ENCODE measurements at regions not wholly inside any gene's neighbourhood (a gene's known extent, or its start where the extent isn't known, plus 50 kb on each side); places are given as distances from the start of the nearest gene placed in this dataset.
A peak's percentile ranks its signal among the peaks of the same experiment; 100 is the strongest.
"Not testable (repeated sequence)": the region's sequence is repeated elsewhere in the genome, so short reads cannot be mapped to it uniquely, and the experiment has no call there.

DNA sequence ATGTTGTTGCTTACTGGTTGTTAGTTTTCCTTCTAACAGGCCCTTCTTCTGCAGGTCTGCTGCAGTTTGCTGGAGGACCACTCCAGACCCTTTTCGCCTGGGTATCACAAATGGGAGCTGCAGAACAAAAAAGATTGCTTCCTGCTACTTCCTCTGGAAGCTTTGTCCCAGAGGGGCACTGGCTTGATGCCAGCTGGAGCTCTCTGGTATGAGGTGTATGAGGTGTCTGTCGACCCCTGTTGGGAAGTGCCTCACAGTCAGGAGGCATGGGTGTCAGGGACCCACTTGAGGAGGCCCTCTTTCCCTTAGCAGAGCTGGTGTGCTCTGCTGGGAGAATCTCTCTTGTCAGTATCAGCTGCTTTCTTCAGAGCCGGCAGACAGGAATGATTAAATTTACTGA lies 127.4 kb upstream of the EDA2R start:
- no peak for DNase-seq (ENCODE audit: low spot score)
- ChIA-PET POLR2A (ENCODE audit: low non-redundant PET) (no interaction called here), CTCF (no interaction called here)
- no peak overlapping the region for H3K27ac ChIP-seq
- TF ChIP-seq, protein P1, sequence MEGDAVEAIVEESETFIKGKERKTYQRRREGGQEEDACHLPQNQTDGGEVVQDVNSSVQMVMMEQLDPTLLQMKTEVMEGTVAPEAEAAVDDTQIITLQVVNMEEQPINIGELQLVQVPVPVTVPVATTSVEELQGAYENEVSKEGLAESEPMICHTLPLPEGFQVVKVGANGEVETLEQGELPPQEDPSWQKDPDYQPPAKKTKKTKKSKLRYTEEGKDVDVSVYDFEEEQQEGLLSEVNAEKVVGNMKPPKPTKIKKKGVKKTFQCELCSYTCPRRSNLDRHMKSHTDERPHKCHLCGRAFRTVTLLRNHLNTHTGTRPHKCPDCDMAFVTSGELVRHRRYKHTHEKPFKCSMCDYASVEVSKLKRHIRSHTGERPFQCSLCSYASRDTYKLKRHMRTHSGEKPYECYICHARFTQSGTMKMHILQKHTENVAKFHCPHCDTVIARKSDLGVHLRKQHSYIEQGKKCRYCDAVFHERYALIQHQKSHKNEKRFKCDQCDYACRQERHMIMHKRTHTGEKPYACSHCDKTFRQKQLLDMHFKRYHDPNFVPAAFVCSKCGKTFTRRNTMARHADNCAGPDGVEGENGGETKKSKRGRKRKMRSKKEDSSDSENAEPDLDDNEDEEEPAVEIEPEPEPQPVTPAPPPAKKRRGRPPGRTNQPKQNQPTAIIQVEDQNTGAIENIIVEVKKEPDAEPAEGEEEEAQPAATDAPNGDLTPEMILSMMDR (conservative IDR thresholded peaks at IDR 0.05; ENCODE audit: low read depth): no peak

DNA sequence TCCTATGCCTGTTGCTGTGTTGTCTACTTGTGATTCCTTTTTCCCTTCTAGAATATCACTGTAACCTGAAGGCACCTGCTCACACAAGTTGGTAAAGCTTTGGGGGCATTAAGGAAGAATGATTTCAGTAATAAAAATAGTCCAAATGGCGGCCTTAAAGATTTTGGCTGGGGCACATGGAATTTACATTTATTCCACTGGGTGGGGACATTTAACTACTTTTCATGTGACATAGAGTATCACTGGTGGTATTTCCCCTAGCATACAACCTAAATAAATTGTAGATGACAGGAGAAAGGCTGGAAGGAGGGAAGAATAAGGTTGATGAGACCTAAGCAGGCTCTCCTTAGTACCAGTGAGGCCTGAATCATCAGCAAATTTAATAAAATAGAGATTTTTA lies 121.8 kb upstream of the EDA2R start:
- H3K27ac ChIP-seq: no peak overlapping the region
- ChIA-PET POLR2A (ENCODE audit: low non-redundant PET) (no interaction called here), CTCF (no interaction called here)
- no peak for DNase-seq (ENCODE audit: low spot score)
- TF ChIP-seq, protein P1 (conservative IDR thresholded peaks at IDR 0.05; ENCODE audit: low read depth): no peak

DNA sequence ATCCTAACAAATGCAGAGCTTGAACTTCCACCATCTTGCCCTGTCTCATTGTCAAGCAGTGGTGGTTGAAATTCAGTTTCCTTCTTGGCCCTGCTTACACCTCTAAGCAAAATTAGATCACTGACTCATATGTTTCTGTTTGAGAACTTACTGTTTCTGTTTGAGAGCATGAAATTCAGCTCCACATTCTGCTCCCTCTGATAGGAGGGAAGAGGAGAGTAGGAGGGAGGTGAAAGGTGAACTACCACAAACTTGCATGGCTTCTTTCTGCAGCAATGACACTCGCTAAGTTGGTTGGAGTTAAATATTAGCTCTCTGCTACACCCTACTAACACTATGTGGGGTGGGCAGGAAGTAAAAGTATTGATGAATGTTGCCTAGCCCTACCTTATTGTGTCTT lies 117.8 kb upstream of the EDA2R start:
- CTCF ChIA-PET: no interaction called here
- TF ChIP-seq, protein P1 (conservative IDR thresholded peaks at IDR 0.05; ENCODE audit: low read depth): no peak
- no peak for DNase-seq (ENCODE audit: low spot score)

DNA sequence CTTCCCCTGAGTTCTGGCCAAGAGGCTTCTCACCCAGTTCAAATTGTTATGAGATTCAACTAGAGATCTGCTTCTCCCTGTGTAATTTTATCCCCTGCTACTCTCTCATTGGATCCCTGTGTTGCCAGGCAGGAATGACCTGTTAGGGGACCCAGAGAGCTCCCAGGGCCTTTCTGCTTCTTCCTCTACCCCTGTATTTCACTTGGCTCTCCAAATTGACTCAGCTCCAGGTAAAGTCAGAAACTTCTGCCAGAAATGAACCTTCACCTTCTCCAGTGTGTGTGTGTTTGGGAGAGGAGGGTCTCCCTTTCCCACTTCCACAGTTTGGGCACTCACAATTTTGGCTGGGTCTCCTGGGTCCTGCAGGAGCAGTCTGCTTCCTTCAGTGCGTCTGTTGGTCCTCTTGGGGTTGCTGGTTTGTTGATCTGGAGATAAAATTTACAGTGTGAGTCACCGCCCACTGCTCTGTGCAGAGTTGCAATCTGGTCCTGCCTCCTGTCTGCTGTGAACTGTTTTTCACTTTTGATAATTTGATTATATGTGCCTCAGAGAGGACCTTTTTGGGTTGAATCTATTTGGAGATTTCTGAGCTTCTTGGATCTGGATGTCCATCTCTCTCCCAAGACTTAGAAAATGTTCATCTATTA lies 112.4 kb upstream of the EDA2R start:
- POLR2A ChIA-PET (ENCODE audit: low non-redundant PET): no interaction called here
- CTCF ChIA-PET: no interaction called here
- no peak overlapping the region for H3K27ac ChIP-seq
- DNase-seq (ENCODE audit: low spot score): no peak
- TF ChIP-seq, protein P1 (conservative IDR thresholded peaks at IDR 0.05; ENCODE audit: low read depth): no peak

More for the DNA sequence above, 117.8 kb upstream of the EDA2R start:
- POLR2A ChIA-PET (ENCODE audit: low non-redundant PET): no interaction called here
- no peak overlapping the region for H3K27ac ChIP-seq

DNA sequence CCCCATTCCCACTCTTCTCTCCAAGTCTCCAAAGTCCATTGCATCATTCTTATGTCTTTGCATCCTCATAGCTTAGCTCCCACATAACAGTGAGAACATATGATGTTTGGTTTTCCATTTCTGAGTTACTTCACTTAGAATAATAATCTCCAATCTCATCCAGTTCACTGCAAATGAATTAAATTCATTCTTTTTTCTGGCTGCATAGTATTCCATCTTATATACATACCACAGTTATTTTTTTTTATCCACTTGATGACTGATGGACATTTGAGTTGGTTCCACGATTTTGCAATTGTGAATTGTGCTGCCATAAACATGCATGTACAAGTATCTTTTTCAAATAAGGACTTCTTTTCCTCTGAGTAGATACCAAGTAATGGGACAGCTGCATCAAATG lies 105.6 kb upstream of the EDA2R start:
- CTCF ChIA-PET; H3K27ac ChIP-seq; DNase-seq (ENCODE audit: low spot score); POLR2A ChIA-PET (ENCODE audit: low non-redundant PET): not testable (repeated sequence)

DNA sequence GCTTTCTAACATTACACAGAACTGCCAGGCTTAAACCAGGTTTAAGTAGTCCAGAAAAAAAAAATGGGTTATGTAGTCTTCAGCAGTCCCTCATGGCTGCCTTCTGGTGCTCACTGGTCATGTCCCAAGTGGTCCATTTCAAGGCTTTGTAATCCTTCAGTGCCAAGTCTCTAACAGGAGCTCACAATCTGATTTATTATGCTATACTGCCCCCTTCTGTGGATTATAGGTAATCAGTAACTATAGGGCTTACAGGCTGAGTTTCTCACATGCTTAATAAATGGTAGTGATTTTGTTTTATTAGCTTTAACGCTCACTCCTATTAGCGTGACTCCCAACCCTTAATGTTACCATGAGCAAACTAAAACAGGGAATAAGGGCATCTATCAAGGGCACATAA lies 92.5 kb upstream of the EDA2R start:
- no peak overlapping the region for H3K27ac ChIP-seq
- TF ChIP-seq, protein P1 (conservative IDR thresholded peaks at IDR 0.05; ENCODE audit: low read depth): peak; percentile 25
- POLR2A ChIA-PET (ENCODE audit: low non-redundant PET): no interaction called here
- no peak for DNase-seq (ENCODE audit: low spot score)
- CTCF ChIA-PET: no interaction called here

DNA sequence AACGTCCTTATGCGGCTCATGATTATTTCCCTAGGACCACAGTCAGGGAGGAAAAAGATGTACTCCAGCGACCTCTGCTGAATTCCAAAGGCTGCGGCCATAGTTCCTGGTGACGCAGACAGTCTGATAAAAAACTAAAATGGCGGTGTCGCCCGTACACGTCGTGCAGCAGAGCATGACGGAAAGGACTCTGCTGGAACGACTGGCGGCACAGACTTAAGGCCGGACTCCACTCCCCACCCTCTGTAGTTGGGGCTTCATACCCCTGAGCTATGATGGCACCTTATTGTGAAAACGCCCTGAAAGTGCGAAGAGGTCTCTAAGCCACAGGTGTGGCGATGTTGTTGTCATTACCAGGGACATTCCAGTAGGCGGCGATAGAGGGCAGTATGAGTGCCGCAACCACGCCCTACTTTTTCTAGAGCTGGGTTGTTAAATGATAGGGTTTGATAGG lies 90.0 kb upstream of the EDA2R start:
- ChIA-PET POLR2A (ENCODE audit: low non-redundant PET) (no interaction called here), CTCF (interaction anchor here (0.6 to 0.9 kb wide), 2 partner anchors 73 to 1034 kb away, joined by 3 read pairs; no protein-coding TSS in a partner anchor)
- DNase-seq (ENCODE audit: low spot score): peak; percentile 6
- H3K27ac ChIP-seq: no peak overlapping the region
- TF ChIP-seq, protein P1 (conservative IDR thresholded peaks at IDR 0.05; ENCODE audit: low read depth): peak; percentile 76
